GM21447 (cell line): ENCODE measurements at regions not wholly inside any gene's neighbourhood (a gene's known extent, or its start where the extent isn't known, plus 50 kb on each side); places are given as distances from the start of the nearest gene placed in this dataset.

Experiments
- ATAC-seq: cut with Tn5 transposase; IDR thresholded peaks from one replicate; pipeline ENCODE4 v1.9.1; 2021; ENCODE audit not compliant: unreplicated experiment

DNA sequence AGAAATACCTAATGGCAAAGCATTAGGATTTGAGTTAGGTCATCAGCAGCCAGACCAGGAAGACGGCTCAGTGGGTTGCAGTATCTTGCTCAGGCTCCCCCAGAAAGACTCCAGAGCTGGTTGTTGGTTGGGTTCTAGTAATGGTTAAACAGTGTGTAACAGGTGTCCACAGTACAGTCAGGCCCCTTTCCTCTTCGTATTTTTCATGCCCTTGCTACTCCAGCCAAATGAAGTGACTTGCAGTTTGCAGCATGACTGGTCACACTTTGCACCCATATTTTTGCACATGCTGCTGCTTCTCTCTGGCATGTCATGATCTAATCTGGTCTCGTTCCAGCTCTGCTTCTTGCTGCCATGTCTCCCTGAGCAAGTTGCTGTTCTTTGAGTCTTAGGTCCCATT is 60.6 kb upstream of the TRPC7 start:
- no peak for ATAC-seq

DNA sequence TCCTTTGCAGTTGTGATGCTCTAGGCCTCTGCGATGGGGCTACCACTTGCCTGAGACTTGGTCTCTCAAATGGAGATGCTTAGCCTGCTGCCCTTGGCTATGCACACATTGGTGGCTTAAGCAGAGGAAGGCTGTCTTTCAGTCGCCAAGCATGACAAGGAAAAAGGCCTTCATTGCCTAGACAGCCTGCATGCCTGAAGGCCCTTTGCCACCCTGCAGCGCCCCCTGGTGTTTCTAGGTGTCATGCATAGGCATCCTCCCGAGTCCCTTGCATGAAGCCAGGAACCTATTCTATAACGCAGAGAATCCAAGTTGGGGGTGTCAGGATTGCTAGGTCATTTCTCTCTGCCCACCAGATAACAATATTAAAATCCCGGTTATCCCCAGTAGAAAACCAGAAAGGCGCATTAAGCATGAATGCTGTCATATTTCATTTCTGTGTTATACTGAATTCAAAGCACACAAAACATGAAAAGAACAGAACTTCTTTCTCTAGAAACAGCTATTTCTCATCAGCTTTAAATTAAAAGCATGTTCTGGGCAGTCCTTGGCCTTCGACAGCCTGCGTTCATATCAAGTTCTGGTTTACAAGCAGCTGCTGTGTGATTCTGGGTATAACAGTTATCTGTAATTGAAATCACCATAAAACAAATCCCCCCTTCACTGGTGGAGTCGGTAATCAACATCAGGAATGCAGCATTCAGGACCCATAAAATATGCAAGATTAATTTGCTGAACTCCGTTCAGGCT is 59.7 kb upstream of the TRPC7 start:
- peak; percentile 65 for ATAC-seq

DNA sequence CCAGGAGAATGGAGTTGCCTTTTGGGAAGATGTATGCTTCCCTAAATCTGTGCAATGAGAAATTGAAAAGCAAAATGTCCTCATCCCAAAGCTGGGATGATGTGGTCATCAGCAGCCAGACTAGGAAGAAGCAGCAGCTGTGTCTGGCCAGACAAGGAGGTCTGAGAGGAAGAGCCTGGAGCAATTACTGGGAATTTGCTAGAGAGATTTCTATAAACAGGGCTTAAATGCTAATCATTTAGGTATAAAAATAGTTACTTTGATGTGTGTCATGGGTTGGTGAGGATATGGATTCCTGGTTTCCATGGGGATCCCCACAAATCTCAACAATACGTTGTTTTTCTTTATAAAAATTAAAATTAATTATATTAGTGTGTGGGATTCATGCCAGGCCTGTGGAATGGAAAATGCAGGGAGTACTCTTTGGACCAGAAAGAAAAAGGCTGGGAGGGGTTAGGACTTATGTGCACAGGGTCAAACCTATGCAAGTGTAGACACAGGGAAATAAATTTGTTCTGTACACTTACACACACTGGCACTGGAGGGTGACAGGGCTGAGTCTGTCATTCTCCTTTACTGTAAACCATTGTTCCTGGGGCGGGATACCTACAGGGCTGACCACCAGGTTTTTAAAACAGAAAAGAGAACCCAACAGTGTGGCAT is 58.7 kb upstream of the TRPC7 start:
- ATAC-seq = no peak

DNA sequence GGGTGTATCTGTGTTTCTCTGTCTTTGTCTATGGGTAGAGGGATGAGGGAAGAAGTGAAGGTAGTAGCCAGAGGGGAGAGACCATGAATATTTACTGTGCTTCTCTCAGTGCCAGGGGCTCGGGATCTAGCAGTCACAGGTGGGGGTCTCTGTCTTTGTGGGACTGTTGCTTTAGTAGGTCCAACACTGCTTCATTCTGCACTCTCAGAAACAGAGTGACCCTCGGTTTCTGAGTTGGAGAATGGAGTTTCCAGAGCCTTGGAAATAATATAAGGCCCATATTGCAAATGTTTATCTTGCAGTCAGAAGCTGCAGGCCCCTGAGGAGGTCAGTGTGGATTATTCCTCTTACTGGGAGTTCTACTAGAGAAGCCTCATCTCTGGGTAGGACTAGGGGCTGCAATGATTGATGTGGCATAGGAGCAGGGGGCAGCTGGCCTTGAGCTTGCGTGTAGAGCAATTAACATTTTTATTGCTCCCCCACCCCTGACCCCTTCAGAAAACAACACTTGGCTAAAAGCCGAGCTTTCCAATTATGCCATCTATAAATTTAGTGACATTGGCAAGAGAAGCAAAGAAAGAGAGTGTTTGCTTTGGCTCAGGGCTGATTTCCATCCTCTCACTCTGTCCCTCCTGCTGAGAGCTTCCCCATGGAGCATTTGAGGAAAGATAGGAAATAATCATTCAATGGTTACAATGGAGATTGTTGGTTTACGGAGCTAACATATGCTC is 55.0 kb upstream of the TRPC7 start:
- ATAC-seq = no peak

DNA sequence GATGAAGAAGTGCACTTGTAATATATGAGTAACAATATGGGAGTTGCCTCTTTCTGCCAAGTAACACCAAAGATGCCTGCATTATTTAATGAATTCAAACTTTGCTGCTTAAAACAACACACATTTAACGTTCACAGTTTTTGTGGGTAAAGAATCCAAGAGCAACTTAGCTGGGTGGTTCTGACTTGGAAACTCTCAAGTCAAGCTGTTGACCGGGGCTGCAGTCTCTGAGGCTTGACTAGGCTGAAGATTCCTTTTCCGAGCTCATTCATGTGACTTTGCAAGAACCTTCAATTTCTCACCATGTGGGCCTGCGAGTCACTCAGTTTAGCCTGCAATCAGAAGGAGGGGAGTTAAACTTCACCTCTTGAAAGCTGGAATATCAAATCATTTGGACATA is 53.0 kb upstream of the TRPC7 start:
- no peak for ATAC-seq
